PFSK-1 (cell line): ENCODE measurements at regions not wholly inside any gene's neighbourhood (a gene's known extent, or its start where the extent isn't known, plus 50 kb on each side); places are given as distances from the start of the nearest gene placed in this dataset.

Experiments
- POLR2AphosphoS5 ChIP-seq: IDR thresholded peaks from 2 replicates; pipeline ENCODE4 v1.6.1; 2012; ENCODE audit warnings: low read depth, mild to moderate bottlenecking, control low read depth, low read length, moderate library complexity
- REST ChIP-seq, 2 experiments: IDR thresholded peaks; 2 replicates each; pipeline versions ENCODE4 v1.6.1 to v1.8.0; 2011 to 2012; ENCODE audit warnings: low read depth in 2 of 2, low read length in 2 of 2, control low read depth in 1 of 2, inconsistent platforms in 1 of 2, mild to moderate bottlenecking in 1 of 2, moderate library complexity in 1 of 2; ENCODE audit not compliant: insufficient read depth in 1 of 2
- SIN3A ChIP-seq: IDR thresholded peaks from 2 replicates; pipeline ENCODE4 v1.6.1; 2012; ENCODE audit warnings: mild to moderate bottlenecking, low read length, moderate library complexity, borderline replicate concordance; ENCODE audit not compliant: insufficient read depth
- TAF1 ChIP-seq: IDR thresholded peaks from 2 replicates; pipeline ENCODE4 v1.6.1; 2012; ENCODE audit warnings: low read length, control low read depth, borderline replicate concordance; ENCODE audit not compliant: insufficient read depth

GRCh38 chr17:33901085-33901484 lies 354.0 kb upstream of the CCL2 start:
- no peak for TF ChIP-seq POLR2AphosphoS5
- TF ChIP-seq SIN3A: no peak
- no peak for TF ChIP-seq TAF1
- TF ChIP-seq REST (IDR thresholded peaks at IDR 0.05; ENCODE audit: insufficient read depth in 1 of 2, low read depth in 2 of 2, low read length in 2 of 2): no peak
